ENCODE measurements at regions not wholly inside any gene's neighbourhood (a gene's known extent, or its start where the extent isn't known, plus 50 kb on each side); places are given as distances from the start of the nearest gene placed in this dataset.

DNA sequence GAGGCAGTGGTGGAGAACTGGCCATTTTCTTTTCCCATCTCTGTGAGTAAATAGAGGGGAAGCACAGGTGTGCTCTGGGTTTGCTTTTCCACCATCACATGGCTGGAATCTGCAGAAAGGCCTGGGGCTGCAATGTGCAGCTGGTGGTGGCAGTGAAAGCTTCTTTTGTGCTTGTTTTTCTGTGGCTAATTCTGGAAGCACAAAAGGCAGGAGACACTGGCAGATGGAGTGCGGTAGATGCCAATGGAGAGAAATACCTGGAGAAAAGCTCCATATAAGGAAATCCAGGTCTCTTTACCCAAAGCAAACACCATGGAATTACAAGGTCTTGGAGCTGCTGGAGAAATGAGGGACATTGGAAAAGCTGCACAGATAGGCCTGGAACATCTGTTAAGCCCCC, 146.9 kb downstream of the HAPSTR1 start:
- Histone ChIP-seq H3K36me3 (ENCODE audit: control insufficient read depth in 2 of 2, insufficient read depth in 1 of 2, low read length in 2 of 2) (no peaks in the 10 kb centered on the region), H3K9me3 (ENCODE audit: control insufficient read depth, insufficient read depth, low read depth, low read length) (no peaks in the 10 kb centered on the region), H3K27ac (ENCODE audit: extremely low read depth, low read depth, low read length) (no peak overlapping the region), H3K4me3 (ENCODE audit: low read depth, low read length) (no peak overlapping the region), H3K4me1 (ENCODE audit: control insufficient read depth, insufficient read depth, low read length) (no peaks in the 10 kb centered on the region)
- CTCF ChIA-PET, result interaction anchor here (0.6 kb wide), 1 partner anchor 20 kb away, joined by 3 read pairs; no protein-coding TSS in a partner anchor
- POLR2A ChIA-PET, result interaction anchor here (0.6 kb wide), 1 partner anchor 87 kb away, joined by 3 read pairs; no protein-coding TSS in a partner anchor
- TF ChIP-seq ZNF19 (tag by site-specific recombination; IDR thresholded peaks at IDR 0.05; ENCODE audit: low read depth), result no peak

DNA sequence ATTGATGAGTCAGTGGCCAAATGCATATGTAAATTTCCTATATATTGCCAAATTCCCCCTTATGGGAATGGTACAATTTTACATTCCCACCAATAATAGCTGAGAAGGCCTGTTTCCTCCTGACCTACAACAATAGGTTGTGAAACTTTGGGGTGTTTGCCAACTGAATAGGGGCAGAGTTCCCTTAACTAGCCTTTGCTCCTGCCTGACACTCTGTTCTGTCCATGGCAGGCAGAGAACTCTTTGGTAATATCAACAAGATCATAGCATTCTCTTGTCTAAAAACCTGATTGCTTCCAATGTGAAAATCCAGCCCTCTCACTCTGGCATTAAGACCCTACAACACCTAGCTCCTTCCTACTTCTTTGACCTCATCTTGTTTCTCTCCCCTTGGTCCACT, 149.7 kb downstream of the HAPSTR1 start:
- ChIA-PET POLR2A (no interaction called here), CTCF (interaction anchor here (1.5 kb wide), 2 partner anchors 14 to 17 kb away, joined by 3 to 4 read pairs; no protein-coding TSS in a partner anchor)
- Histone ChIP-seq H3K36me3 (ENCODE audit: control insufficient read depth in 2 of 2, insufficient read depth in 1 of 2, low read length in 2 of 2) (no peaks in the 10 kb centered on the region), H3K27ac (ENCODE audit: extremely low read depth, low read depth, low read length) (no peak overlapping the region), H3K4me3 (ENCODE audit: low read depth, low read length) (no peak overlapping the region), H3K9me3 (ENCODE audit: control insufficient read depth, insufficient read depth, low read depth, low read length) (no peaks in the 10 kb centered on the region), H3K4me1 (ENCODE audit: control insufficient read depth, insufficient read depth, low read length) (no peaks in the 10 kb centered on the region)
- TF ChIP-seq ZNF544 (tag by site-specific recombination; IDR thresholded peaks at IDR 0.05) (no peak), KLF9 (tag by site-specific recombination; IDR thresholded peaks at IDR 0.05; ENCODE audit: low read depth) (no peak), GLIS1 (tag by site-specific recombination; IDR thresholded peaks at IDR 0.05) (no peak), ZNF366 (tag by site-specific recombination; conservative IDR thresholded peaks at IDR 0.05) (no peak), SP2 (tag by site-specific recombination; IDR thresholded peaks at IDR 0.05) (no peak), ZNF670 (tag by site-specific recombination; IDR thresholded peaks at IDR 0.05; ENCODE audit: low read depth) (no peak), YY1 (tag by site-specific recombination; IDR thresholded peaks at IDR 0.05) (no peak), ZNF394 (tag by site-specific recombination; IDR thresholded peaks at IDR 0.05; ENCODE audit: borderline replicate concordance) (no peak), ZNF391 (tag by site-specific recombination; IDR thresholded peaks at IDR 0.05; ENCODE audit: borderline replicate concordance, low read depth) (no peak)
- TF ChIP-seq, protein P1, sequence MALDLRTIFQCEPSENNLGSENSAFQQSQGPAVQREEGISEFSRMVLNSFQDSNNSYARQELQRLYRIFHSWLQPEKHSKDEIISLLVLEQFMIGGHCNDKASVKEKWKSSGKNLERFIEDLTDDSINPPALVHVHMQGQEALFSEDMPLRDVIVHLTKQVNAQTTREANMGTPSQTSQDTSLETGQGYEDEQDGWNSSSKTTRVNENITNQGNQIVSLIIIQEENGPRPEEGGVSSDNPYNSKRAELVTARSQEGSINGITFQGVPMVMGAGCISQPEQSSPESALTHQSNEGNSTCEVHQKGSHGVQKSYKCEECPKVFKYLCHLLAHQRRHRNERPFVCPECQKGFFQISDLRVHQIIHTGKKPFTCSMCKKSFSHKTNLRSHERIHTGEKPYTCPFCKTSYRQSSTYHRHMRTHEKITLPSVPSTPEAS (tag by site-specific recombination; IDR thresholded peaks at IDR 0.05), result no peak
- TF ChIP-seq, protein P2, sequence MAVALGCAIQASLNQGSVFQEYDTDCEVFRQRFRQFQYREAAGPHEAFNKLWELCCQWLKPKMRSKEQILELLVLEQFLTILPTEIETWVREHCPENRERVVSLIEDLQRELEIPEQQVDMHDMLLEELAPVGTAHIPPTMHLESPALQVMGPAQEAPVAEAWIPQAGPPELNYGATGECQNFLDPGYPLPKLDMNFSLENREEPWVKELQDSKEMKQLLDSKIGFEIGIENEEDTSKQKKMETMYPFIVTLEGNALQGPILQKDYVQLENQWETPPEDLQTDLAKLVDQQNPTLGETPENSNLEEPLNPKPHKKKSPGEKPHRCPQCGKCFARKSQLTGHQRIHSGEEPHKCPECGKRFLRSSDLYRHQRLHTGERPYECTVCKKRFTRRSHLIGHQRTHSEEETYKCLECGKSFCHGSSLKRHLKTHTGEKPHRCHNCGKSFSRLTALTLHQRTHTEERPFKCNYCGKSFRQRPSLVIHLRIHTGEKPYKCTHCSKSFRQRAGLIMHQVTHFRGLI (tag by site-specific recombination; IDR thresholded peaks at IDR 0.05), result no peak
- TF ChIP-seq, protein P3, sequence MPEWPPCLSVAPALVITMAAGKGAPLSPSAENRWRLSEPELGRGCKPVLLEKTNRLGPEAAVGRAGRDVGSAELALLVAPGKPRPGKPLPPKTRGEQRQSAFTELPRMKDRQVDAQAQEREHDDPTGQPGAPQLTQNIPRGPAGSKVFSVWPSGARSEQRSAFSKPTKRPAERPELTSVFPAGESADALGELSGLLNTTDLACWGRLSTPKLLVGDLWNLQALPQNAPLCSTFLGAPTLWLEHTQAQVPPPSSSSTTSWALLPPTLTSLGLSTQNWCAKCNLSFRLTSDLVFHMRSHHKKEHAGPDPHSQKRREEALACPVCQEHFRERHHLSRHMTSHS (tag by site-specific recombination; IDR thresholded peaks at IDR 0.05), result no peak
- TF ChIP-seq, protein P4, sequence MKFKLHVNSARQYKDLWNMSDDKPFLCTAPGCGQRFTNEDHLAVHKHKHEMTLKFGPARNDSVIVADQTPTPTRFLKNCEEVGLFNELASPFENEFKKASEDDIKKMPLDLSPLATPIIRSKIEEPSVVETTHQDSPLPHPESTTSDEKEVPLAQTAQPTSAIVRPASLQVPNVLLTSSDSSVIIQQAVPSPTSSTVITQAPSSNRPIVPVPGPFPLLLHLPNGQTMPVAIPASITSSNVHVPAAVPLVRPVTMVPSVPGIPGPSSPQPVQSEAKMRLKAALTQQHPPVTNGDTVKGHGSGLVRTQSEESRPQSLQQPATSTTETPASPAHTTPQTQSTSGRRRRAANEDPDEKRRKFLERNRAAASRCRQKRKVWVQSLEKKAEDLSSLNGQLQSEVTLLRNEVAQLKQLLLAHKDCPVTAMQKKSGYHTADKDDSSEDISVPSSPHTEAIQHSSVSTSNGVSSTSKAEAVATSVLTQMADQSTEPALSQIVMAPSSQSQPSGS (tag by site-specific recombination; IDR thresholded peaks at IDR 0.05; ENCODE audit: low read depth), result no peak

DNA sequence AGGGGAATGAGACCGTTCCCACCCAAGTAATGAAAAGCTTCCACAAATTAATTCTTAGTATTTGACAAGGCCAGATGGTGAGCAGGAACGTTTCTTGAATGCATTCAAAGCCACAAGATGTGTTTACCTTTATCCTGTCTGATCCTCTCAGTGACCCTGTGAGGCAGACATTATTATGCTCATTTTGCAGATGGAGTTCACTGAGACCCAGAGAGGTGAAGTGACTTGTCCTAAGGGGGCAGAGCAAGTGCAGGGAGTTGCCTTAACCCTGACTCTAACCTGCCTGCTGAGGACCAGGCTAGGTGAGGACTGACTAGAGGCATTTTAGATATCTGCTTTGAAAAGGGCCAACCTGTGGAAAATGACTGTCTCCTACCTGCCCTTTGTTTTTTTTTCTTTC, 156.7 kb downstream of the HAPSTR1 start:
- no peaks in the 10 kb centered on the region for H3K9me3 ChIP-seq (ENCODE audit: control insufficient read depth, insufficient read depth, low read depth, low read length)
- no peak overlapping the region for H3K27ac ChIP-seq (ENCODE audit: extremely low read depth, low read depth, low read length)
- no peaks in the 10 kb centered on the region for H3K36me3 ChIP-seq (ENCODE audit: control insufficient read depth in 2 of 2, insufficient read depth in 1 of 2, low read length in 2 of 2)
- no peak overlapping the region for H3K4me3 ChIP-seq (ENCODE audit: low read depth, low read length)
- CTCF ChIA-PET, result interaction anchor here (0.7 to 4.4 kb wide), 3 partner anchors 9 to 314 kb away, joined by 3 to 35 read pairs (median 3); no protein-coding TSS in a partner anchor
- H3K4me1 ChIP-seq (ENCODE audit: control insufficient read depth, insufficient read depth, low read length), result no peaks in the 10 kb centered on the region
- POLR2A ChIA-PET, result no interaction called here
- TF ChIP-seq ZNF114 (tag by site-specific recombination; IDR thresholded peaks at IDR 0.05) (no peak), ZNF707 (tag by site-specific recombination; IDR thresholded peaks at IDR 0.05) (no peak), ZNF112 (tag by site-specific recombination; IDR thresholded peaks at IDR 0.05) (no peak), ZNF596 (tag by site-specific recombination; IDR thresholded peaks at IDR 0.05) (no peak), ZNF629 (tag by site-specific recombination; IDR thresholded peaks at IDR 0.05) (no peak), ZNF670 (tag by site-specific recombination; IDR thresholded peaks at IDR 0.05; ENCODE audit: low read depth) (no peak), ZNF558 (tag by site-specific recombination; IDR thresholded peaks at IDR 0.05) (no peak), ZNF140 (tag by site-specific recombination; IDR thresholded peaks at IDR 0.05) (no peak), SALL2 (tag by site-specific recombination; IDR thresholded peaks at IDR 0.05; ENCODE audit: borderline replicate concordance) (no peak), ZNF10 (tag by site-specific recombination; IDR thresholded peaks at IDR 0.05) (no peak), ZNF292 (tag by site-specific recombination; IDR thresholded peaks at IDR 0.05; ENCODE audit: borderline replicate concordance, low read depth) (no peak), KLF8 (tag by site-specific recombination; IDR thresholded peaks at IDR 0.05) (no peak), ZNF48 (tag by site-specific recombination; IDR thresholded peaks at IDR 0.05) (no peak), ZNF274 (IDR thresholded peaks at IDR 0.05; ENCODE audit: low read length) (no peak), ZNF274 (tag by site-specific recombination; IDR thresholded peaks at IDR 0.05; ENCODE audit: borderline replicate concordance) (no peak), YY2 (tag by site-specific recombination; IDR thresholded peaks at IDR 0.05) (no peak), GFI1B (tag by site-specific recombination; IDR thresholded peaks at IDR 0.05) (no peak)
